ENCODE measurements at regions not wholly inside any gene's neighbourhood (a gene's known extent, or its start where the extent isn't known, plus 50 kb on each side); places are given as distances from the start of the nearest gene placed in this dataset.

DNA sequence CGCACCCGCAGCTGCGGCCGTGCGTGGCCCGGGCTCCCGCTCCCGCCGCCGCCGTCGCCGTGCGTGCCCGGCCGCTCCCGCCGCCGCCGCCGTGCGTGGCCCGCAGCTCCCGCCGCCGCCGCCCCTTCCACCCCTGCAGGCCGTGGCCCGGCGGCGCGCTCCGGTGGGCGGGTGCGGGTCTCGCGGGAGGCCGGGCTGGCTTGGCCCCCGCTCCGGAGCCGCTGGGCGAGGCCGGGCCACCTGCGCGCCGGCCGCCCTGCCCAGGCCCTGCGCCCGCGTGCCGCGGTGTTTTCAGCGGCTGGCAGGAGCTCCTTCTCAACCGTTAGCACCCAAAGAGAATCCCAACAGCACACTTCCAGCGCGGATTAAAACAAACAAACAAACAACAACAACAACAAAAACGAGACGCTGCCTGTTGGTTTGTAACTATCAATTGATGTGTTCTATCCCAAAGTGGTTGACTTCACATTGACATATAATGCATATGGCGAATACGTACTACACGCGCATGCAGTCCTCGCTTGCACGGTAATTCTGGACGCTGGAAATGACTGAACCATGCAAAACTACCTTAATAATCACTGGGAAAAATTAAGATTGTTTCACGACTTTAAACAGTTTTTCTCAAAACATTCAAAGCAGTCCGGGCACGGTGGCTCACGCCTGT is 113.7 kb upstream of the GOLGA8J start (continued):
- TF ChIP-seq, protein P1, sequence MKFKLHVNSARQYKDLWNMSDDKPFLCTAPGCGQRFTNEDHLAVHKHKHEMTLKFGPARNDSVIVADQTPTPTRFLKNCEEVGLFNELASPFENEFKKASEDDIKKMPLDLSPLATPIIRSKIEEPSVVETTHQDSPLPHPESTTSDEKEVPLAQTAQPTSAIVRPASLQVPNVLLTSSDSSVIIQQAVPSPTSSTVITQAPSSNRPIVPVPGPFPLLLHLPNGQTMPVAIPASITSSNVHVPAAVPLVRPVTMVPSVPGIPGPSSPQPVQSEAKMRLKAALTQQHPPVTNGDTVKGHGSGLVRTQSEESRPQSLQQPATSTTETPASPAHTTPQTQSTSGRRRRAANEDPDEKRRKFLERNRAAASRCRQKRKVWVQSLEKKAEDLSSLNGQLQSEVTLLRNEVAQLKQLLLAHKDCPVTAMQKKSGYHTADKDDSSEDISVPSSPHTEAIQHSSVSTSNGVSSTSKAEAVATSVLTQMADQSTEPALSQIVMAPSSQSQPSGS (IDR thresholded peaks at IDR 0.05; ENCODE audit: low read length): no peak
